ENCODE measurements at regions not wholly inside any gene's neighbourhood (a gene's known extent, or its start where the extent isn't known, plus 50 kb on each side); places are given as distances from the start of the nearest gene placed in this dataset.
A peak's percentile ranks its signal among the peaks of the same experiment; 100 is the strongest.
"Not testable (repeated sequence)": the region's sequence is repeated elsewhere in the genome, so short reads cannot be mapped to it uniquely, and the experiment has no call there.

DNA sequence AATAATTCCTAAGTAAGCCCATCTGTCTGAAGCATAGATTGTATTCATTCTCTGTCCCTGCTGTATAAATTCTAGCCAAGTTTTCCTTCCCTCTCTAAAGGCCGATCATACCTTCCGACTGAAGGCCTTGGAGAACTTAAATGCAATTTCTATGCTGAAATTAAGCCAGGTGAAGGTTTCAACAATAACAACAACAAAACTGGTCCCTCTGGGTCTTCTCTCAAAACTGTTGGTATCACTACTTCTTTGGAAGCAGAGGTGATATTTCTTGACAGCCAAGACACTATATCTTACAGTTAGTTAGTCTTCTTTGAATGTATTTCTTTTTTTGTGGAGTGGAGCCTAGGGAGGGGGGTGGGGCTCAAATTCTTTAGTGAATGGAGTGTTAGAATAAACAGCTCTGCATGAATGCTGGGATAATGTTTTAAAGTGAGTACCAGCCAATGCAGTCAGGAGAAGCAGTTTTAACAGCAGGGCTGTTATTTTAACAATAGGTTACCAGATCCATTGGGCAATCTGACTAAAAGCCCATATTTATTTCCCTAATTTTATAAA, 508.9 kb downstream of the EBF1 start:
- Histone ChIP-seq H3K9me3 (ENCODE audit: control insufficient read depth in 4 of 4, insufficient read depth in 3 of 4, low read length in 3 of 4) (no peaks in the 10 kb centered on the region), H3K27ac (ENCODE audit: low read depth in 1 of 2, low read length in 1 of 2) (no peak overlapping the region), H3K4me1 (ENCODE audit: control insufficient read depth in 5 of 5, insufficient read depth in 5 of 5, low read length in 5 of 5) (peaks cover 2 to 28% (median 11%) of the 10 kb centered on the region in 5 donors), H3K4me3 (no peak overlapping the region), H3K27me3 (ENCODE audit: control insufficient read depth in 3 of 3, insufficient read depth in 3 of 3, low read length in 2 of 3) (no peaks in the 10 kb centered on the region), H3K36me3 (ENCODE audit: control insufficient read depth in 4 of 4, insufficient read depth in 4 of 4, low read length in 4 of 4) (no peaks in the 10 kb centered on the region), H3K9ac (ENCODE audit: insufficient read depth in 1 of 2, low read length in 2 of 2) (no peak overlapping the region)
- DNase-seq (peak in 2 of 3 donors; percentile 57 to 68), ATAC-seq (ENCODE audit: insufficient read depth, low FRiP score) (no peak)
- 76 to 83% methylated on average over 2 of the region's 2 CpGs for WGBS, 2 donors
- TF ChIP-seq, protein P1, sequence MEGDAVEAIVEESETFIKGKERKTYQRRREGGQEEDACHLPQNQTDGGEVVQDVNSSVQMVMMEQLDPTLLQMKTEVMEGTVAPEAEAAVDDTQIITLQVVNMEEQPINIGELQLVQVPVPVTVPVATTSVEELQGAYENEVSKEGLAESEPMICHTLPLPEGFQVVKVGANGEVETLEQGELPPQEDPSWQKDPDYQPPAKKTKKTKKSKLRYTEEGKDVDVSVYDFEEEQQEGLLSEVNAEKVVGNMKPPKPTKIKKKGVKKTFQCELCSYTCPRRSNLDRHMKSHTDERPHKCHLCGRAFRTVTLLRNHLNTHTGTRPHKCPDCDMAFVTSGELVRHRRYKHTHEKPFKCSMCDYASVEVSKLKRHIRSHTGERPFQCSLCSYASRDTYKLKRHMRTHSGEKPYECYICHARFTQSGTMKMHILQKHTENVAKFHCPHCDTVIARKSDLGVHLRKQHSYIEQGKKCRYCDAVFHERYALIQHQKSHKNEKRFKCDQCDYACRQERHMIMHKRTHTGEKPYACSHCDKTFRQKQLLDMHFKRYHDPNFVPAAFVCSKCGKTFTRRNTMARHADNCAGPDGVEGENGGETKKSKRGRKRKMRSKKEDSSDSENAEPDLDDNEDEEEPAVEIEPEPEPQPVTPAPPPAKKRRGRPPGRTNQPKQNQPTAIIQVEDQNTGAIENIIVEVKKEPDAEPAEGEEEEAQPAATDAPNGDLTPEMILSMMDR (IDR thresholded peaks at IDR 0.05; ENCODE audit: control extremely low read depth, extremely low read depth): no peak

DNA sequence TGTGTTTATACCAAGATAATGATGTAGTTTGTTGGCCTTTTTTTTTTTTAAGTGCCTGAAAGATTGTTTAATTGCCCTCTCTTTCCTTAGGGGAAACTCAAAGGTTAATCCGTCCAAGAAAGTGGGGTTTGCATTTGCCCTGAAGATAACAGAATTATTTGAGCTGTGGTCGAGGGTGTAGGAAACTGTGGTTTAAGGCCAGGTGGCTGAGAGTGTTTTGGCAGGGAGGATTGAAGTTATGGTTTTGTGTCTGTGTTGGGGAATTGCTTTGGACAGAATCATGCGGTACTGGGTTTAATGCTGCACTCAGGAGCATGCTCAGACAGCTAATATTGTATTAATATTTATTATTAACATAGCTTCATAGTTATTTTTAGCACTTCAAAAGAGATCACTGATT, 509.8 kb downstream of the EBF1 start:
- H3K27ac ChIP-seq (ENCODE audit: low read depth in 1 of 2, low read length in 1 of 2): no peak overlapping the region
- peaks cover 2 to 28% (median 11%) of the 10 kb centered on the region in 5 donors for H3K4me1 ChIP-seq (ENCODE audit: control insufficient read depth in 5 of 5, insufficient read depth in 5 of 5, low read length in 5 of 5)
- DNase-seq: peak in 1 of 3 donors; percentile 16
- ATAC-seq (ENCODE audit: insufficient read depth, low FRiP score): no peak
- H3K36me3 ChIP-seq (ENCODE audit: control insufficient read depth in 4 of 4, insufficient read depth in 4 of 4, low read length in 4 of 4): no peaks in the 10 kb centered on the region
- WGBS, 2 donors: 12 to 17% methylated on average over 3 of the region's 3 CpGs
- TF ChIP-seq, protein P1 (IDR thresholded peaks at IDR 0.05; ENCODE audit: control extremely low read depth, extremely low read depth): no peak
- H3K9ac ChIP-seq (ENCODE audit: insufficient read depth in 1 of 2, low read length in 2 of 2): no peak overlapping the region
- no peak overlapping the region for H3K4me3 ChIP-seq
- H3K9me3 ChIP-seq (ENCODE audit: control insufficient read depth in 4 of 4, insufficient read depth in 3 of 4, low read length in 3 of 4): no peaks in the 10 kb centered on the region
- H3K27me3 ChIP-seq (ENCODE audit: control insufficient read depth in 3 of 3, insufficient read depth in 3 of 3, low read length in 2 of 3): no peaks in the 10 kb centered on the region

DNA sequence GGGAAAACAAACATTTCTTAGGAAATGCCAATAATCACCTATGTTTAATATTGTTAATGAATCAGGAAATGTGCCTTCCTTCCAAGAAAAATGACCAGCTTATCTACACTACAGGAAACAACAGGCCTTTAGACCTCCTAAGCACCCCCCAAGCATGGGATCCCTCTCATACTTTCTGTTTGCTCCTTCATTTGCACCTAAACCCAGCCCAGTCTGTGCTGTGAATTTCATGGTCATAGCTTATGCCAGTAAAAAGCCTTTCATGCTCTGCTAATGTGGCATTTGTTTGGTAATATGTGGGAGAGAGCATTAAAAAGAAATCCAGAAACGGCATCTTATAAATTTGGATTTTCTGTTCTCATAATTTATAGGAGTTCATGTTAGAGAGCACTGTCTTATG, 511.1 kb downstream of the EBF1 start:
- Histone ChIP-seq H3K9me3 (ENCODE audit: control insufficient read depth in 4 of 4, insufficient read depth in 3 of 4, low read length in 3 of 4) (no peaks in the 10 kb centered on the region), H3K36me3 (ENCODE audit: control insufficient read depth in 4 of 4, insufficient read depth in 4 of 4, low read length in 4 of 4) (no peaks in the 10 kb centered on the region), H3K27me3 (ENCODE audit: control insufficient read depth in 3 of 3, insufficient read depth in 3 of 3, low read length in 2 of 3) (no peaks in the 10 kb centered on the region), H3K4me1 (ENCODE audit: control insufficient read depth in 5 of 5, insufficient read depth in 5 of 5, low read length in 5 of 5) (peaks cover 2 to 28% (median 11%) of the 10 kb centered on the region in 5 donors), H3K9ac (ENCODE audit: insufficient read depth in 1 of 2, low read length in 2 of 2) (no peak overlapping the region), H3K27ac (ENCODE audit: low read depth in 1 of 2, low read length in 1 of 2) (no peak overlapping the region), H3K4me3 (no peak overlapping the region)
- whole genome bisulfite sequencing, 2 donors: 78 to 100% methylated on average over 1 of the region's 1 CpG
- no peak for ATAC-seq (ENCODE audit: insufficient read depth, low FRiP score)
- TF ChIP-seq, protein P1 (IDR thresholded peaks at IDR 0.05; ENCODE audit: control extremely low read depth, extremely low read depth): no peak
- DNase-seq: no peak

DNA sequence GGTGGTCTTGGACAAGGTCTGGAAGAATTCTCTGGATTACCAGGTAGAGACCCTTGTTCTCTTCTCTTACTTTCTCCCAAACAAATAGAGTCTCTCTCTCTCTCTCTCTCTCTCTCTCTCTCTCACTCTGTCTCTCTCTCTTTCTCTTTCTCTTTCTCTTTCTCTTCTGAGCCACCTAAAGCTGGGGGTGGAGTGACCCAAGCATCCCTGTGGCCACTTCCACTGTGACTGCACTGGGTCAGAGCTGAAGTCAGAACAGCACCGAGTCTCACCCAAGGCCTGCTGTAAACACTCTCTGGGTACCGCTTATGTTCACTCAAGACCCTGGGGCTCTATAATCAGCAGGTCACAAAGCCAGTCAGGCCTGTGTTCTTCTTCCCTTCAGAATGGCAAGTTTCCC, 513.7 kb downstream of the EBF1 start:
- no peaks in the 10 kb centered on the region for H3K36me3 ChIP-seq (ENCODE audit: control insufficient read depth in 4 of 4, insufficient read depth in 4 of 4, low read length in 4 of 4)
- no peak overlapping the region for H3K27ac ChIP-seq (ENCODE audit: low read depth in 1 of 2, low read length in 1 of 2)
- no peak overlapping the region for H3K9ac ChIP-seq (ENCODE audit: insufficient read depth in 1 of 2, low read length in 2 of 2)
- H3K9me3 ChIP-seq (ENCODE audit: control insufficient read depth in 4 of 4, insufficient read depth in 3 of 4, low read length in 3 of 4): no peaks in the 10 kb centered on the region
- TF ChIP-seq, protein P1 (IDR thresholded peaks at IDR 0.05; ENCODE audit: control extremely low read depth, extremely low read depth): no peak
- H3K4me3 ChIP-seq: no peak overlapping the region
- WGBS, 2 donors: 94 to 97% methylated on average over 2 of the region's 2 CpGs
- ATAC-seq (ENCODE audit: insufficient read depth, low FRiP score) (no peak), DNase-seq (no peak)
- no peaks in the 10 kb centered on the region for H3K27me3 ChIP-seq (ENCODE audit: control insufficient read depth in 3 of 3, insufficient read depth in 3 of 3, low read length in 2 of 3)
- peaks cover 0 to 17% (median 3%) of the 10 kb centered on the region in 5 donors for H3K4me1 ChIP-seq (ENCODE audit: control insufficient read depth in 5 of 5, insufficient read depth in 5 of 5, low read length in 5 of 5)

DNA sequence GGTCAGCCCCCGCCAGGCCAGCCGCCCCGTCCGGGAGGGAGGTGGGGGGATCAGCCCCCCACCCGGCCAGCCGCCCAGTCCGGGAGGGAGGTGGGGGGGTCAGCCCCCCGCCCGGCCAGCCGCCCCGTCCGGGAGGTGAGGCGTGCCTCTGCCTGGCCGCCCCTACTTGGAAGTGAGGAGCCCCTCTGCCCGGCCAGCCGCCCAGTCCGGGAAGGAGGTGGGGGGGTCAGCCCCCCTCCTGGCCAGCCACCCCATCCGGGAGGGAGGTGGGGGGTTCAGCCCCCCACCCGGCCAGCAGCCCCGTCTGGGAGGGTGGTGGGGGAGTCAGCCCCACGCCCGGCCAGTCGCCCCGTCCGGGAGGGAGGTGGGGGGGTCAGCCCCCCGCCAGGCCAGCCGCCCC, 517.0 kb downstream of the EBF1 start:
- not testable (repeated sequence) for H3K4me1 ChIP-seq (ENCODE audit: control insufficient read depth in 5 of 5, insufficient read depth in 5 of 5, low read length in 5 of 5); ATAC-seq (ENCODE audit: insufficient read depth, low FRiP score); H3K36me3 ChIP-seq (ENCODE audit: control insufficient read depth in 4 of 4, insufficient read depth in 4 of 4, low read length in 4 of 4); H3K27ac ChIP-seq (ENCODE audit: low read depth in 1 of 2, low read length in 1 of 2); H3K9ac ChIP-seq (ENCODE audit: insufficient read depth in 1 of 2, low read length in 2 of 2); H3K4me3 ChIP-seq; DNase-seq; H3K27me3 ChIP-seq (ENCODE audit: control insufficient read depth in 3 of 3, insufficient read depth in 3 of 3, low read length in 2 of 3); H3K9me3 ChIP-seq (ENCODE audit: control insufficient read depth in 4 of 4, insufficient read depth in 3 of 4, low read length in 3 of 4)
- 93 to 97% methylated on average over 16 to 27 of the region's 27 CpGs for WGBS, 2 donors

Data from lung (tissue), 11 donors.